ENCODE measurements at regions not wholly inside any gene's neighbourhood (a gene's known extent, or its start where the extent isn't known, plus 50 kb on each side); places are given as distances from the start of the nearest gene placed in this dataset.

DNA sequence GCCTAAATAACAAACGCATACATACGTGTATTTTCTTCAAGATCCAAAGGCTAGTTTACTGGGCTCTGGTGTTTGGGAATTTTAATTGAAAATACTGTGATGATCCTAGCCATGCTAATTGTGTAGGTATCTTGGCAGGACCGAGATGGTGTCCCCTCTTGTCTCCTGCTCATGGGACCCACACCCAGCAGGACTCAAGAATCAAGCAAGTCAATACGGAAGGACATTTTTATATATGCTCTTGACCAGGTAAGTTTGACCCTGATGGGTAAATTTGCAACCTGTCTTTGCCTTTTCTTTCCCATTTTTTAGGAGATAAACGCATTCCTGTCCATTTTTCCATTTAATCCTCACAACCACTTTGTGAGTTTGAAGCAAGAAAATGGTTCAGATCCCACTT lies 111.8 kb upstream of the MYCN start:
- TF ChIP-seq ZNF70 (CRISPR knock-in tag; IDR thresholded peaks at IDR 0.05), result no peak
- TF ChIP-seq ISL1 (CRISPR knock-in tag; IDR thresholded peaks at IDR 0.05), result no peak
- no peak for TF ChIP-seq TSHZ2 (CRISPR knock-in tag; IDR thresholded peaks at IDR 0.05)
